Kidney (tissue), 13 donors: ENCODE measurements at regions not wholly inside any gene's neighbourhood (a gene's known extent, or its start where the extent isn't known, plus 50 kb on each side); places are given as distances from the start of the nearest gene placed in this dataset.

Experiments
- DNase-seq, 5 donors: peaks; one replicate each; pipeline ENCODE4 v3.0.0-alpha.2; 2013 to 2020
- FAIRE-seq: peaks from 2 replicates; lab custom pipeline; 2012; peaks lifted over from hg19 to GRCh38; lab: Jason Lieb, UNC
- H3K27ac ChIP-seq, 2 donors: one replicate each; pipeline ENCODE4 v1.7.0; 2013; ENCODE audit warnings: low read depth in 2 of 2, low read length in 2 of 2, inconsistent platforms in 1 of 2
- H3K27me3 ChIP-seq: one replicate; pipeline ENCODE4 v1.7.1; 2013; ENCODE audit warnings: low read length, inconsistent platforms; ENCODE audit not compliant: control insufficient read depth, insufficient read depth
- H3K36me3 ChIP-seq, 3 donors: one replicate each; pipeline versions ENCODE4 v1.7.0 to v1.7.1; 2013; ENCODE audit warnings: low read length in 3 of 3, control low read depth in 1 of 3, inconsistent platforms in 1 of 3; ENCODE audit not compliant: insufficient read depth in 3 of 3, control insufficient read depth in 2 of 3
- H3K4me1 ChIP-seq, 3 donors: one replicate each; pipeline versions ENCODE4 v1.7.0 to v1.7.1; 2013; ENCODE audit warnings: low read length in 3 of 3, inconsistent platforms in 1 of 3, low read depth in 1 of 3; ENCODE audit not compliant: control insufficient read depth in 2 of 3, insufficient read depth in 2 of 3
- H3K4me3 ChIP-seq, 3 donors: one replicate each; pipeline versions ENCODE4 v1.7.0 to v1.8.1; 2013; ENCODE audit warnings: low read length in 3 of 3, control low read depth in 1 of 3, inconsistent platforms in 1 of 3
- H3K9ac ChIP-seq, 3 donors: one replicate each; pipeline versions ENCODE4 v1.7.0 to v1.7.1; 2013; ENCODE audit warnings: low read length in 3 of 3, control low read depth in 1 of 3, inconsistent platforms in 1 of 3
- H3K9me3 ChIP-seq, 3 donors: one replicate each; pipeline versions ENCODE4 v1.7.0 to v1.7.1; 2013; ENCODE audit warnings: low read length in 3 of 3, control low read depth in 1 of 3, inconsistent platforms in 1 of 3; ENCODE audit not compliant: control insufficient read depth in 2 of 3, insufficient read depth in 1 of 3
- intact Hi-C: fragments of 100-400 bp; cut with DNase I; formaldehyde crosslinking; loops from one replicate; pipeline ENCODE4 v1.11.1; 2022
- TF ChIP-seq, protein P1 (sequence below): IDR thresholded peaks from 3 replicates; pipeline ENCODE4 v1.5.1; 2012; ENCODE audit warnings: mild to moderate bottlenecking, moderate library complexity, borderline replicate concordance; ENCODE audit not compliant: insufficient read depth; ENCODE audit errors: extremely low read depth
- donor health status: control.
- donor health status: control.
- donor health status: control.
- donor health status: control.
- donor health status: control.
- donor health status: DM: yes; HTN: yes; CAD: no.
- donor health status: Normal renal cell carcinoma (clear cell type).

DNA sequence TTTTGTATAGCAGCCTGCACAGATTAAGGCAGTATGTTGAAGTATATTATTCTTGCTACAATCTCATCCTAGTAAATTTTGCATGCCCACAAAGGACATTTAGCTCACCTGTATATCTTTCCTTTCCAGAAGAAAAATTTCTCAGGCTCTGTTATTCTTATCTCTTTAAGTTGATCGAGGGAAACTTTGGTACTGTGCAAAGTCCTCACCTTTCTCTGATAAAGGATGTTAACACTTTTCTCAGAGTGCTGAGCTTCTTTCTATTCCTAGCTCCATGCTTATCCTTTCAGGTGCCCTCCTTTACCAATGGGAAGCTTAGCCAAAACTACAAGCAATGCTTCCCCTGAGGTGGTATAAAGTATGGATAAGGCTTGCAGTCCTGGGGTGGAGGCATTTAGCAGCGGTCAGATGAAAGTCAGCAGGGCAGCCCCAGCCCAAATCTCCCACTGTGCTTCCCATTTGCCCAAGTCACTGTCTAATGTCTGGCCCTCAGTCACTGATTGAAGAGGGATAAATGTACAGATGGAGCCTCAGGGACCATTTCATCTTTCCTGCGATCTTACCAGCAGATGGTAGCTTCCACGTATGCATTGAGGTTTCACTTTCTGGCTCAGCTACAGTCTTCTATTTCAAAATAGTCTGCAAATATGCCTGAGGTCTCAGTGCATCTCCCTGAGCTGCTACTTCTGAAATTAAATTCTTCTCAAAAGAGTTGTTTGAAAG lies 127.8 kb upstream of the P2RY1 start:
- FAIRE-seq = no peak
- TF ChIP-seq, protein P1, sequence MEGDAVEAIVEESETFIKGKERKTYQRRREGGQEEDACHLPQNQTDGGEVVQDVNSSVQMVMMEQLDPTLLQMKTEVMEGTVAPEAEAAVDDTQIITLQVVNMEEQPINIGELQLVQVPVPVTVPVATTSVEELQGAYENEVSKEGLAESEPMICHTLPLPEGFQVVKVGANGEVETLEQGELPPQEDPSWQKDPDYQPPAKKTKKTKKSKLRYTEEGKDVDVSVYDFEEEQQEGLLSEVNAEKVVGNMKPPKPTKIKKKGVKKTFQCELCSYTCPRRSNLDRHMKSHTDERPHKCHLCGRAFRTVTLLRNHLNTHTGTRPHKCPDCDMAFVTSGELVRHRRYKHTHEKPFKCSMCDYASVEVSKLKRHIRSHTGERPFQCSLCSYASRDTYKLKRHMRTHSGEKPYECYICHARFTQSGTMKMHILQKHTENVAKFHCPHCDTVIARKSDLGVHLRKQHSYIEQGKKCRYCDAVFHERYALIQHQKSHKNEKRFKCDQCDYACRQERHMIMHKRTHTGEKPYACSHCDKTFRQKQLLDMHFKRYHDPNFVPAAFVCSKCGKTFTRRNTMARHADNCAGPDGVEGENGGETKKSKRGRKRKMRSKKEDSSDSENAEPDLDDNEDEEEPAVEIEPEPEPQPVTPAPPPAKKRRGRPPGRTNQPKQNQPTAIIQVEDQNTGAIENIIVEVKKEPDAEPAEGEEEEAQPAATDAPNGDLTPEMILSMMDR = no peak
- intact Hi-C loops = no loop called here

DNA sequence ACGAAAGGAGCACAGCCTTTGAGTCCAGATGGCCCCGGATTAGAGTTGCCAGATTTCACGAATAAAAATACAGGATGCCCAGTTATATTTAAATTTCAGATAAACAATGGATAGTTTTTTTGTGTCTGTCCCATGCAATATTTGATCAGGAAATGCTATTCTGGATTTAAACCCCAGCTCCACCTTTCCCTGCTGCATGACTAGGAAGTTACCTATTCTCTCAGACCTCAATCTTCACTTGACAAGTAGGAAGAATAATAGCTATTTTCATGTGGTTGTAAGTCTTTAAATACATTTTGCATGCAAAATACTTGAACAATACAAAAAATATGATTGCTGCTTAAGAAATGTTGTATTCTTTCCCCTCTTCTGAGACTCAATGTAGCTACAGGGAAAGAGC lies 125.3 kb upstream of the P2RY1 start:
- DNase-seq (no peak), FAIRE-seq (no peak)
- Histone ChIP-seq H3K9ac (no peak overlapping the region), H3K27ac (no peak overlapping the region), H3K9me3 (no peaks in the 10 kb centered on the region), H3K4me1 (no peaks in the 10 kb centered on the region), H3K4me3 (no peak overlapping the region), H3K36me3 (no peaks in the 10 kb centered on the region), H3K27me3 (no peaks in the 10 kb centered on the region)
- intact Hi-C loops = no loop called here
- TF ChIP-seq, protein P1 = no peak

More for the DNA sequence above, 127.8 kb upstream of the P2RY1 start:
- H3K27me3 ChIP-seq = no peaks in the 10 kb centered on the region
- no peaks in the 10 kb centered on the region for H3K4me1 ChIP-seq
- no peaks in the 10 kb centered on the region for H3K36me3 ChIP-seq
- no peaks in the 10 kb centered on the region for H3K9me3 ChIP-seq
- no peak for DNase-seq
- no peak overlapping the region for H3K9ac ChIP-seq
- H3K4me3 ChIP-seq = no peak overlapping the region
- H3K27ac ChIP-seq = no peak overlapping the region

DNA sequence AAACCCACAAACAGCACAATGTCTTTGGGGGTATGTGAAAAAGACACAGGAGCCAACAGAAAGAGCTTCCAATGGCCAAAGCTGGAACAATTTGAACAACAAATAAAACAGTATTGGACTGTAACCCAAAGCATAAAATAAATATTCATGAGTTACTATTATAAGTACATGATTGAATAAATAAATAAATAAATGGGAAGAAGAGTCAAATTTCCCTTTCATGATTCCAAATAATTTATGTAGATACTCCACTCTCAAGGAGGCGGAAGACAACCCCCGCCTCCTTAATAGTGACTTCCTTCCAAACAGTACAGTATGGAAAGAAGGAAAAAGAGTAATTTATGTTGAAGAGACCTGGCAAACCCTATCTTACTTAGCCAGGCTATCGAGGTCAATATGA lies 124.4 kb upstream of the P2RY1 start:
- no peak overlapping the region for H3K9ac ChIP-seq
- no peak for DNase-seq
- no peaks in the 10 kb centered on the region for H3K36me3 ChIP-seq
- no peaks in the 10 kb centered on the region for H3K9me3 ChIP-seq
- TF ChIP-seq, protein P1 = no peak
- H3K27ac ChIP-seq = no peak overlapping the region
- no peaks in the 10 kb centered on the region for H3K4me1 ChIP-seq
- H3K27me3 ChIP-seq = no peaks in the 10 kb centered on the region
- FAIRE-seq = no peak
- intact Hi-C loops = no loop called here
- H3K4me3 ChIP-seq = no peak overlapping the region
